Anterior cingulate cortex (tissue), 58 donors: ENCODE measurements at regions not wholly inside any gene's neighbourhood (a gene's known extent, or its start where the extent isn't known, plus 50 kb on each side); places are given as distances from the start of the nearest gene placed in this dataset.
A peak's percentile ranks its signal among the peaks of the same experiment; 100 is the strongest.

Experiments used
- DNase-seq, 58 donors: peaks; one replicate each; lab custom pipeline; 2025; lab: John Stamatoyannopoulos, UW

DNA sequence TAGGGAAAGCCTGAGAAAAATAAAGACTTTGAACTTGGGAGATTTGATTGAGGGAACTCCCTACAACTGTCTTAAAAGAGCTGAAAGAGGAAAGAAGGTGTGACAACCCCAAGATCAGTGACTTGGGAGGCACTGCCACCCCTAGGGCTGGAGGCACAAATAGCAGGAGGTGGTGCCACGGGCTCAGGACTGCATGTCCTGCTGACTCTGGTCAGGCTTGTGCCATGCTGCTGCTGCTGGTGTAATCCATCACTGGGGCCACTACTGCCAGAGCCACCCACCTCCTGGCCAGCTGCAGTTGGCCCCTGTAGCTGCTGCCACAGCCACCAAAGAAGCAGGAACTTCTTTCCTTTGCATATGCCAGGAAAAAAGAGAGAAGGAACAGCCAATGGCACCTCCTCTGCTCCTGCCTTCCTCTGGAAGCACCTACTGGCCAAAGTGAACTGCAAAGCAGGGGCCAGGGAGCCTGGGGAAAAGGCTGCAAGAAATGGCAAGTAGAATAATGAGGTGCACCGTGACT, 730.3 kb downstream of the PTPRU start:
- no peak for DNase-seq

- no peak for DNase-seq
Observed at GRCh38 chr1:29964718-29965533, 728.6 kb downstream of the PTPRU start.

GRCh38 chr1:29963946-29964345, 727.6 kb downstream of the PTPRU start:
- DNase-seq = no peak

DNA sequence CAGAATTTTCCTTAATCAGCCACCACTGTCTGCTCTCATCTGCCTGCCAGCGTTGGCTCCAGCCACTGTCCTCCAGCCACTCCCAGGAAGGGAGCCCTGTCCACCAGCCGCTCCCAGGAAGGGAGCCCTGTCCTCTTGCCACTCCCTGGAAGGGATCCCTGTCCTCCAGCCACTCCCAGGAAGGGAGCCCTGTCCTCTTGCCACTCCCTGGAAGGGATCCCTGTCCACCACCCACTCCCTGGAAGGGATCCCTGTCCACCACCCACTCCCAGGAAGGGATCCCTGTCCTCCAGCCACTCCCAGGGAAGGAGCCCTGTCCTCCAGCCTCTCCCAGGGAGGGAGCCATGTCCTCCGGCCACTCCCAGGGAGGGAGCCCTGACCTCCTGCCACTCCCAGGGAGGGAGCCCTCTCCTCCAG, 726.5 kb downstream of the PTPRU start:
- no peak for DNase-seq

DNA sequence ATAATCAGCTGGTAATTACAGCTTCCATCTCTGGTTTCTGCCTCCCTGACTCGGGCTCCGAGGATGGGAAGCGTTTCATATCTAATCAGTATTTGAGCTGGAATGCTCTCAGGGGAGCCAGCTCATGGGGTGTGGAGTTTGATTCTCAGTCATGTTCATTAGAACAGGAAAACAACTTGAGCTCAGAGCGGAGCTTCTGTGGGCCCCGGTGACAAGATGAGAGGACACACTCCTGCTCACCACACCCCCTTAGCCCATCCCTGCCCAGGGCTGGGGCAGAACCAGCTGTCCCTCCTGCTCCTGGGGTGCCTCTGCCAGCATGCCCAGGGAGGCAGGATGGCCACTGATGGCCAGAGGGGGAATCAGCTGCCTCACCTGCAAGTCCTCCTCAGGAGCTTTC, 726.0 kb downstream of the PTPRU start:
- no peak for DNase-seq

DNA sequence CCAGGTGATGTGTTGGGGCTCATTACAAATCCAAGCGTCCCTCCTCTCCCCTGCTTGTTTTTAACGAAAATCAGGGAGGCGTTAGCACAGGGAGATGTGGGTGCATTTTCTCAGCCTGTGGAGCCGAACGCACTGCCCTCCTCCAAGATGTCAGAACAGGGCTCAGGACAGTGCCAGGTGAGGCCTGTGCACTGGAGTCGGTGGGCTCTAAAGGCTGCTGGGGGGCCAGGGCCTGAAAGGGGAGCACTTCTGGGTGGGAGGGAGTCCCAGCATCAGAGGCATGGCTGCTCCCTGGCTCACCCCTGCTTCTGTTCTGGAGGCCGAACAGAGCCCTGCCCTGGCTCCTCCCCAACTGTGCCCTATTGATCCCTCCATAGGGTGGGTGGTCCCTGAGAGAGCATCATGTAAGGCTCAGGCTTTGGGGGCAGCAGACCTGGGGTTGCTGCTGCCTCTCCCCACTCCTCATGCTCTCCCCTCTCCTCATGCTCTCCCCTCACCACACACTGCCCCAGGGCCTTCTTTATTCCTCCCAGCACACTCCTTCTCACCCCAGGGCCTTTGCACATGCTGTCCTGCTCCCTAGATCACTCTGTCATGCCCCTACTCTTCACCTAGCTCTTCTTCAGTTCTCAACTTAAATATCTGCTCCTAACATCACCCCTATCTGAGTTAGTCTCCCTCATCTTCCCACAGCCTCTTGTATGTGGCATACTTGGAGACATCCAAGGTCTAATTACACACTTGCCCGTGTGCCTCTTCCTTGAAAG, 725.2 kb downstream of the PTPRU start:
- DNase-seq = no peak

GRCh38 chr1:29960876-29961275, 724.6 kb downstream of the PTPRU start:
- DNase-seq = no peak

DNA sequence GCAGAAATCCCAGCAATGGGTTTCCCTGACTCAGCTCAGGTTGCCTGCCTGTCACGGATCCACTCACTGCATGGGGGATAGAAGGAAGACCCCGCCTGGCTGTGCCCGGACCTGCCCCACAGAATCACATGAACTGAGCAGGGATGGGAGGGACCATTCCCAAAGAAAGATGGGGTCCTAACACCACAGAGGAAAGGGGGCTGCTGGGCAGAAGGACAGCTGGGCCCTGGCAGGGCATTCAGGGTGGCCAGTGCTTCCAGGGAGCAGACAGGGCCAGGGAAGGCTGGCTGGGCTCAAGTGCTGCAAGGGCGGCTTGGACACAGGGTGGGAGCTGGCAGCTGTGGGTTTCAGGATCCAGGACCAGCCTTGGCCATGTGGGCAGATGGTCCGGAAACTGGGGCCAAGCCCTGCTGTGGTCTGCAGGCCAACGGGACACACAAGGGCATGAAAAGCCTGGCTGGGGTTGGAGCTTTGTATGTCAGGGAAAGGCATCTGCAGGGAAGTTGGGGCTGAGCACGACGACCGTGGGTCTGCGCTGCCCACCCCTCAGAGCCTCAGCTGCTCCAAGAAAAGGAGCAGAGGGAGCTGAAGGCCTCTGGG, 723.9 kb downstream of the PTPRU start:
- no peak for DNase-seq

DNA sequence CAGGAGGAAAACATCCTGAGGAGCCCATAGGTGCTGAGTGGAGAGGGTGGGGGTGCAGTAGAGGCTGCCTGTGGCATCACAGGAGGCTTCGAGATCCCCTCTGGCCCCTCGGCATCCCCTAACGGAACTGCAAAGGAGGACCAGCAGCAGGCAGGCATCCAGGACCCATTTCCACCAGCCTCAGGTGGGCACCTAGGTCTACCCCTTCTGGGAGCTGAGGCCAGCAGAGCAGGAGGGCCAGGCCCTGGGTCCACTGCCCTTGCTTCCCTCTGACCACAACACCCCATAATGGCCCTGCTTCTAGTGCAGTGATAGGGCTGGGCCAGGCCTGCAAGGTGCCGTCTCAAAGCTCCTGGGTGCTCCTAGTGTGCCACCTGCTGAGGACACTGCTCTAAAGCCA, 723.0 kb downstream of the PTPRU start:
- no peak for DNase-seq

GRCh38 chr1:29958271-29958670, 721.9 kb downstream of the PTPRU start:
- no peak for DNase-seq

- DNase-seq = no peak
Observed at GRCh38 chr1:29956349-29957030, 720.2 kb downstream of the PTPRU start.

GRCh38 chr1:29954591-29954990, 718.3 kb downstream of the PTPRU start:
- peak in 1 of 58 donors; percentile 34 for DNase-seq

DNA sequence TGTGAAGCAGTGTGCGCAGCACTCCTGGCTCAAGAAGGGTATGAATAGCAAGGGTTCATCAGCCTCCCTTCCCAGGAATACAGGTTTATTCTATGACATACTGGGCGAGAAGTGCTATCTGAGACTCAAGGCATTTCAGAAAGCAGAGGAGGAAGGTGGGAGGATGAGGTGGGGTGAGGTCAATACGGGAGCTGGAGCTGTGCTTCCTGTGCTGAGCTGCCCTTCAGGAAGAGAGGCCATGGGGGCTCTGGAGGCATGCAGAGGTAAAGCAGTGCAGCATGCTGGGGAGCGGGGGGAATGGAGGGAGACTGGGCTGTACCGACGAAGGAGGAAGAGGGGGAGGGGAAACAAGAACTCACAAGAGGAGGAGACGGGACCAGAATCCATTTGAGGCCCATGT, 717.6 kb downstream of the PTPRU start:
- no peak for DNase-seq

GRCh38 chr1:29949676-29950075, 713.4 kb downstream of the PTPRU start:
- DNase-seq = no peak

DNA sequence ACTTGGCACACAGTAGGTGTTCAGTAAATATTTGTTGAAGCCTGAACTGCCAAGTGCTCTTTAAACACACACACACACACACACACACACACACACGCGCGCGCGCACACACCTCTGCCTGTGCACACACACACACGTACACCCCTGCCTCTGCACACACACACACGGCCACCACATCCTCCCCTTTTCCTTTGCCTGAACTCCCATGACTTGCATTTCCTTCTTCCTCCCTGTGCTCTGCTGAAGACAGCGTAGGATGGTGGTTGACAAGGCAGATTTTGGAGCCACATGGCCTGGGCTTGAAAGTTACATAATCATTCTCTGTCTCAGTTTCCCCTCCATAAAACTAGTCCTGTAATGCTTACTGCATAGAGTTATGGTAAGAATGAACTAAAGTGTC, 712.3 kb downstream of the PTPRU start:
- DNase-seq = no peak

DNA sequence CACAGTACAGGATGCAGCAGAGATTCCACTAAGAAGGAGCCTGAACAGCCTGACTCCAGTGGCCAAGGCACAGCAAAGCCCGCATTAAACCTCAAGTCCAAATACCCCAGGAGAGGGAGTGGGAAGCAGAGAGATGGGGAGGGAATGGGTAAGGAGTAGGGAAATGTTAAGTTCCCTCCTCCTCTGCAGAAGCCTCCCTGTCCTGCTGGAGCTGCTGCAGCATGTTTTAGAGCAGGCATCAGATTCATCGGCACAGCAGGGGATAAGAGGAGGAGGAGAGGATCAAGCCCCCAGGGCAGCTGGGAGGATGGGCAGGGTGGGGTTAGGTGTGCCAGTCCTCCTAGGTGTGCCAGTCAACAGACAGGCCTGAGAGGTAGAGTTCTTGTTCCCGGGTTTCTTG, 709.7 kb downstream of the PTPRU start:
- no peak for DNase-seq

GRCh38 chr1:29945426-29945825, 709.1 kb downstream of the PTPRU start:
- no peak for DNase-seq

DNA sequence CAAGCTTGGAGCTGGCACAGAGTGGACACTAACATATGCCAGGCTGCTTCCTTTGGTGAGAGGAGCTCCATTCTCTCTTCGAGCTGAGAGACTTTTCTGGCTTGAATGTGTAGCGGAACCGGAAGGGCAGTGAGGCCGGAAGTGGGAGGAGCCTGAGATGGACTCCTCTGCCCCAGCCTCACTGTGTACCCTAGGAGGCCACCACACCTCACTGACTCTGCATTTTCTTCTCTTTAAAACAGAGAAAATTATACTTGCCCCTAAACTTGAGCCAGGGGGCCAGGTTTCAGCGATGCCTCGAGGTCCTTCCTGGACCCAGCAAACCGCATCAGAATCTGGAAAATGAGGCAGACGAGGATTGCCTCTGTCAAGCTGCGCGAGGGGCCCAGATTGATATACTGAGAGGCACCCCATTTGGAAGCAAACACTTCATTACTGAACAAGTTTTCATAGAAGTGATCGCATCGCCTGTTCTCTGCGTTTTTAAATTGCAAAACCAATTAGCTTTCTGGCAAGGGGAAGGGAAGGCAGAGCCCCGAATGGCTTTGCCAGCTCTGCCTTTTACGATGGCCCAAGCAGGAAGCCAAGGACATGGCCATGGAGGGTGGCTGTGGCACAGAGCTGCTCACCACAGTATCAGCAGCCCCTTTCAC, 708.1 kb downstream of the PTPRU start:
- DNase-seq = no peak

DNA sequence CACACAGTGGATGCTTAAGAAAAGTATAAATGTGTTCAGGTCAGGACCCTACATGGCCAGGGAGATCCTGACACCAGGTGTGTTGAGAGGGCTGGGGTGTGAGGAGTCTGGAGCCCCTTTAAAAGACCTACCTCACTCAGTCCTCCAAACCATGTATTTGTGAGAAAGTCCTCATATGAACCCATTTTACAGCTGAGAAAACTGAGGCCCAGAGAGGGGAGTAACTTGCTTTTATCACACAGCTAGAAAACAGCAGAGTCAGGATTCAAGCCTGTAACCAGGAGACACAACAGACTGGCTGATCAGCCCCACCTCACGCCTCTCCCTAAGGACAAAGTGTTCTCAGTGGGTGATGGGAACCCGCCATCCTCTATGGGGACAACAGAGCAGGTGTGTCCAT, 706.7 kb downstream of the PTPRU start:
- DNase-seq = no peak

GRCh38 chr1:29939079-29939478, 702.8 kb downstream of the PTPRU start:
- DNase-seq = no peak
